HepG2 (cell line): ENCODE measurements at regions not wholly inside any gene's neighbourhood (a gene's known extent, or its start where the extent isn't known, plus 50 kb on each side); places are given as distances from the start of the nearest gene placed in this dataset.

Source experiments
- ATAC-seq: fragments of 200-7000 bp; cut with Tn5 transposase; 3 replicates; pipeline ENCODE4 v1.9.1; 2020; ENCODE audit warnings: mild to moderate bottlenecking, moderate library complexity
- BruUV-seq: library from RNA; stranded (reverse); fragments of 400-500 nt; replicated peaks from 2 replicates; lab custom pipeline; 2021; lab: Mats Ljungman, UMichigan
- CTCF ChIA-PET: fragments of 300-600 bp; formaldehyde crosslinking; extraction: SDS; loops from one replicate; lab custom pipeline; 2021; ENCODE audit warnings: low total read pairs, inconsistent platforms, low intra/inter-chr PET ratio; lab: Yijun Ruan, JAX
- POLR2A ChIA-PET: fragments of 350-600 bp; sonication (Branson Sonifier 250); formaldehyde crosslinking; loops from one replicate; lab custom pipeline; 2020; ENCODE audit warnings: antibody characterized with exemption, inconsistent platforms; lab: Yijun Ruan, JAX
- DNase-seq: peaks from one replicate; pipeline ENCODE4 v3.0.0-alpha.2; 2015; ENCODE audit warnings: low spot score
- FAIRE-seq: peaks from 3 replicates; lab custom pipeline; 2011; peaks lifted over from hg19 to GRCh38; lab: Jason Lieb, UNC
- H2AFZ ChIP-seq: one replicate; pipeline ENCODE4 v1.6.1; 2011; ENCODE audit warnings: low read length, inconsistent platforms
- H3K27ac ChIP-seq: fragments of 300-600 bp; 3 replicates; pipeline ENCODE4 v1.8.0; 2011; ENCODE audit warnings: mixed run types, mild to moderate bottlenecking, mixed read lengths, low read length, inconsistent platforms; ENCODE audit not compliant: insufficient read depth; ENCODE audit errors: extremely low read length
- H3K27me3 ChIP-seq, 2 experiments: fragments of 200-600 bp in 1 of 2; 2 replicates in 1 of 2; 3 replicates in 1 of 2; pipeline versions ENCODE4 v1.6.0 to v1.8.0; 2011; ENCODE audit warnings: low read length in 2 of 2, mild to moderate bottlenecking in 2 of 2, moderate library complexity in 2 of 2, inconsistent platforms in 1 of 2; ENCODE audit not compliant: insufficient read depth in 2 of 2, control insufficient read depth in 1 of 2
- H3K36me3 ChIP-seq, 2 experiments: fragments of 200-600 bp in 1 of 2; replicated peaks in 1 of 2; 2 replicates in 1 of 2; 3 replicates in 1 of 2; pipeline versions ENCODE4 v1.5.1 to v1.8.0; 2011; ENCODE audit warnings: low read length in 2 of 2, inconsistent platforms in 1 of 2; ENCODE audit not compliant: insufficient read depth in 2 of 2, control insufficient read depth in 1 of 2
- H3K4me1 ChIP-seq: 2 replicates; pipeline ENCODE4 v1.5.1; 2012; ENCODE audit warnings: low read length, inconsistent platforms; ENCODE audit not compliant: insufficient read depth
- H3K4me2 ChIP-seq: 2 replicates; pipeline ENCODE4 v1.6.0; 2011; ENCODE audit warnings: low read depth, low read length, inconsistent platforms
- H3K4me3 ChIP-seq, 3 experiments: fragments of 200-600 bp in 1 of 3; sonication (generic), shearing (Covaris generic) in 1 of 3; replicated peaks in 1 of 3; 2 replicates each; pipeline ENCODE4 v1.5.1; 2011 to 2016; ENCODE audit warnings: low read length in 3 of 3, inconsistent platforms in 2 of 3, low read depth in 2 of 3, mild to moderate bottlenecking in 2 of 3, control low read depth in 1 of 3, mixed read lengths in 1 of 3; ENCODE audit not compliant: insufficient read depth in 1 of 3
- H3K79me2 ChIP-seq: one replicate; pipeline ENCODE4 v1.6.1; 2011; ENCODE audit warnings: low read length, inconsistent platforms; ENCODE audit not compliant: insufficient read depth
- H3K9ac ChIP-seq: 2 replicates; pipeline ENCODE4 v1.6.0; 2011; ENCODE audit warnings: mild to moderate bottlenecking, low read depth, low read length, inconsistent platforms; ENCODE audit not compliant: insufficient read depth
- H3K9me3 ChIP-seq: 2 replicates; pipeline ENCODE4 v1.5.1; 2012; ENCODE audit warnings: mild to moderate bottlenecking, low read length
- H4K20me1 ChIP-seq: 2 replicates; pipeline ENCODE4 v1.6.0; 2011; ENCODE audit warnings: inconsistent platforms, mild to moderate bottlenecking, low read length, moderate library complexity; ENCODE audit not compliant: insufficient read depth
- CBX5 ChIP-seq: sonication (generic); formaldehyde crosslinking; IDR thresholded peaks from 2 replicates; pipeline ENCODE4 v1.4.0; 2020; ENCODE audit warnings: missing genetic modification reagents, borderline replicate concordance
- CHD4 ChIP-seq: fragments of 200-600 bp; sonication (generic); IDR thresholded peaks from 2 replicates; pipeline ENCODE4 v1.7.0; 2017; ENCODE audit warnings: mild to moderate bottlenecking, low read length, borderline replicate concordance
- FIP1L1 ChIP-seq: fragments of 200-400 bp; formaldehyde crosslinking; IDR thresholded peaks from 2 replicates; pipeline ENCODE4 v1.6.1; 2018; ENCODE audit warnings: low read depth, mild to moderate bottlenecking, low read length, moderate library complexity, borderline replicate concordance; ENCODE audit not compliant: insufficient read depth
- MXI1 ChIP-seq: IDR thresholded peaks from 3 replicates; pipeline ENCODE4 v1.6.1; 2012; ENCODE audit warnings: low read depth, low read length, inconsistent platforms, borderline replicate concordance
- PHF20 ChIP-seq: sonication (generic); formaldehyde crosslinking; IDR thresholded peaks from 2 replicates; pipeline ENCODE4 v1.5.0; 2020; ENCODE audit warnings: mild to moderate bottlenecking, missing genetic modification reagents
- TBP ChIP-seq: sonication (generic); formaldehyde crosslinking; IDR thresholded peaks from 2 replicates; pipeline ENCODE4 v1.5.0; 2020; ENCODE audit warnings: missing genetic modification reagents
- ZBTB1 ChIP-seq: sonication (generic); formaldehyde crosslinking; IDR thresholded peaks from 2 replicates; pipeline ENCODE4 v1.4.0; 2020; ENCODE audit warnings: missing genetic modification reagents, borderline replicate concordance
- ZFX ChIP-seq: sonication (generic); formaldehyde crosslinking; IDR thresholded peaks from 2 replicates; pipeline ENCODE4 v1.4.0; 2020; ENCODE audit warnings: mild to moderate bottlenecking, low read depth, missing genetic modification reagents, moderate library complexity
- ZNF263 ChIP-seq: sonication (generic); formaldehyde crosslinking; IDR thresholded peaks from 2 replicates; pipeline ENCODE4 v1.4.0; 2020; ENCODE audit warnings: missing genetic modification reagents
- ZNF333 ChIP-seq: sonication (generic); formaldehyde crosslinking; IDR thresholded peaks from 2 replicates; pipeline ENCODE4 v1.4.0; 2020; ENCODE audit warnings: mild to moderate bottlenecking, missing genetic modification reagents, borderline replicate concordance
- ZNF337 ChIP-seq: sonication (generic); formaldehyde crosslinking; IDR thresholded peaks from 2 replicates; pipeline ENCODE4 v1.5.1; 2020; ENCODE audit warnings: missing genetic modification reagents, low read depth, mild to moderate bottlenecking, borderline replicate concordance
- ZNF34 ChIP-seq: sonication (generic); formaldehyde crosslinking; IDR thresholded peaks from 2 replicates; pipeline ENCODE4 v1.4.0; 2020; ENCODE audit warnings: mild to moderate bottlenecking, missing genetic modification reagents, borderline replicate concordance
- ZNF605 ChIP-seq: sonication (generic); formaldehyde crosslinking; IDR thresholded peaks from 2 replicates; pipeline ENCODE4 v1.8.0; 2022; ENCODE audit warnings: mild to moderate bottlenecking, missing genetic modification reagents
- ZNF780A ChIP-seq: sonication (generic); formaldehyde crosslinking; IDR thresholded peaks from 2 replicates; pipeline ENCODE4 v1.8.0; 2022; ENCODE audit warnings: mild to moderate bottlenecking, missing genetic modification reagents, moderate library complexity
- ZNF841 ChIP-seq: sonication (generic); formaldehyde crosslinking; IDR thresholded peaks from 2 replicates; pipeline ENCODE4 v1.8.1; 2023; ENCODE audit warnings: missing genetic modification reagents, borderline replicate concordance
- ZXDC ChIP-seq: sonication (generic); formaldehyde crosslinking; IDR thresholded peaks from 2 replicates; pipeline ENCODE4 v1.5.0; 2020; ENCODE audit warnings: mild to moderate bottlenecking, missing genetic modification reagents
- WGBS: methylation state at CpG from one replicate; pipeline ENCODE4 v1.1.6; 2017; ENCODE audit warnings: low lambda C conversion rate; 5-methylcytosine and 5-hydroxymethylcytosine counted together
- in situ Hi-C: cut with HindIII; loops from 2 replicates; pipeline ENCODE4 v1.10.0; 2017; ENCODE audit warnings: low pct_unique_long_range_greater_than_20kb; ENCODE audit not compliant: extremely low pct_ligation_motif_present
- intact Hi-C: fragments of 100-400 bp; cut with micrococcal nuclease; formaldehyde crosslinking; loops from one replicate; pipeline ENCODE4 v1.10.0; 2022; ENCODE audit not compliant: unreplicated experiment
- TF ChIP-seq, protein P1 (sequence below): sonication (generic); formaldehyde crosslinking; IDR thresholded peaks from 2 replicates; pipeline ENCODE4 v1.4.0; 2020; ENCODE audit warnings: missing genetic modification reagents, borderline replicate concordance
- TF ChIP-seq, protein P2 (sequence below): sonication (generic); formaldehyde crosslinking; conservative IDR thresholded peaks from 2 replicates; pipeline ENCODE4 v1.8.1; 2023; ENCODE audit warnings: missing genetic modification reagents

DNA sequence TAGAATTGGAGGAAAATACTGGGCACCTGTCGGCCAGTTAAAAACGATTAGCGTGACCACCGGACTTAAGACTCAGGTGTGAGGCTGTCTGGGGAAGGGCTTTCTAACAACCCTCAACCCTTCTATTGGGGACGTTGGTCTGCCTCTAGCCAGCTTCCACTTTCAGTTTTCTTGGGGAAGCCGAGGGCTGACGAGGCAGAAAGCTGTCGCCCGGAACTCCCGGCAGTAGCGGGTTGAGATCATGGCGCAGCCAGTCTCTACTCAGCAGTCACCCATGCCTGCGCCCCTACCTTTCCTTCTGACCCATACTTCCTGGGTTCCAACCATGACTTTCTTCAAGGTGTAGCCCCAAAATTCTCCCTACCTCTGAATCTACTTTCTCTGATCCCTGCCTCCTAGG is 1424.1 kb downstream of the SLITRK1 start:
- no peak overlapping the region for H3K4me2 ChIP-seq
- ChIA-PET CTCF (no interaction called here), POLR2A (no interaction called here)
- no peaks in the 10 kb centered on the region for H3K27me3 ChIP-seq
- BruUV-seq, result no TSS peak
- 62% methylated on average over 10 of the region's 13 CpGs for WGBS
- no peak overlapping the region for H2AFZ ChIP-seq
- FAIRE-seq (no peak), ATAC-seq (no peak), DNase-seq (no peak)
- no peak overlapping the region for H3K27ac ChIP-seq
- H3K9me3 ChIP-seq, result peaks cover 12% of the 10 kb centered on the region; the same call in 1 of the 2 replicates
- TF ChIP-seq ZNF337 (no peak), ZNF34 (CRISPR knock-in tag) (no peak), ZNF333 (CRISPR knock-in tag) (no peak), MXI1 (no peak), ZNF263 (no peak), ZNF780A (CRISPR knock-in tag) (no peak), FIP1L1 (no peak), TBP (no peak), ZXDC (CRISPR knock-in tag) (no peak), ZFX (CRISPR knock-in tag) (no peak), ZBTB1 (no peak), CHD4 (no peak), PHF20 (CRISPR knock-in tag) (no peak), ZNF605 (CRISPR knock-in tag) (no peak), CBX5 (CRISPR knock-in tag) (no peak), ZNF841 (CRISPR knock-in tag) (no peak)
- TF ChIP-seq, protein P1, sequence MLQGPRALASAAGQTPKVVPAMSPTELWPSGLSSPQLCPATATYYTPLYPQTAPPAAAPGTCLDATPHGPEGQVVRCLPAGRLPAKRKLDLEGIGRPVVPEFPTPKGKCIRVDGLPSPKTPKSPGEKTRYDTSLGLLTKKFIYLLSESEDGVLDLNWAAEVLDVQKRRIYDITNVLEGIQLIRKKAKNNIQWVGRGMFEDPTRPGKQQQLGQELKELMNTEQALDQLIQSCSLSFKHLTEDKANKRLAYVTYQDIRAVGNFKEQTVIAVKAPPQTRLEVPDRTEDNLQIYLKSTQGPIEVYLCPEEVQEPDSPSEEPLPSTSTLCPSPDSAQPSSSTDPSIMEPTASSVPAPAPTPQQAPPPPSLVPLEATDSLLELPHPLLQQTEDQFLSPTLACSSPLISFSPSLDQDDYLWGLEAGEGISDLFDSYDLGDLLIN (CRISPR knock-in tag), result no peak
- TF ChIP-seq, protein P2, sequence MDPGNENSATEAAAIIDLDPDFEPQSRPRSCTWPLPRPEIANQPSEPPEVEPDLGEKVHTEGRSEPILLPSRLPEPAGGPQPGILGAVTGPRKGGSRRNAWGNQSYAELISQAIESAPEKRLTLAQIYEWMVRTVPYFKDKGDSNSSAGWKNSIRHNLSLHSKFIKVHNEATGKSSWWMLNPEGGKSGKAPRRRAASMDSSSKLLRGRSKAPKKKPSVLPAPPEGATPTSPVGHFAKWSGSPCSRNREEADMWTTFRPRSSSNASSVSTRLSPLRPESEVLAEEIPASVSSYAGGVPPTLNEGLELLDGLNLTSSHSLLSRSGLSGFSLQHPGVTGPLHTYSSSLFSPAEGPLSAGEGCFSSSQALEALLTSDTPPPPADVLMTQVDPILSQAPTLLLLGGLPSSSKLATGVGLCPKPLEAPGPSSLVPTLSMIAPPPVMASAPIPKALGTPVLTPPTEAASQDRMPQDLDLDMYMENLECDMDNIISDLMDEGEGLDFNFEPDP, result no peak
- intact Hi-C loops (no loop called here), in situ Hi-C loops (no loop called here)
- no peak overlapping the region for H3K9ac ChIP-seq
- no peak overlapping the region for H3K4me3 ChIP-seq
- H3K4me1 ChIP-seq, result no peaks in the 10 kb centered on the region
- H3K36me3 ChIP-seq, result no peaks in the 10 kb centered on the region
- no peaks in the 10 kb centered on the region for H3K79me2 ChIP-seq
- no peaks in the 10 kb centered on the region for H4K20me1 ChIP-seq
